CD4-positive, alpha-beta T cell (primary cell): ENCODE measurements at regions not wholly inside any gene's neighbourhood (a gene's known extent, or its start where the extent isn't known, plus 50 kb on each side); places are given as distances from the start of the nearest gene placed in this dataset.

Source experiments
- ATAC-seq: fragments of 200-7000 bp; cut with Tn5 transposase; one replicate; pipeline ENCODE4 v1.10.0; 2022; ENCODE audit warnings: mild to moderate bottlenecking; ENCODE audit not compliant: poor library complexity
- CTCF ChIA-PET: fragments of 350-600 bp; sonication (Branson Sonifier 250); formaldehyde crosslinking; loops from one replicate; lab custom pipeline; 2021; ENCODE audit warnings: antibody characterized with exemption, inconsistent platforms; lab: Charles Lee
- POLR2A ChIA-PET: fragments of 350-600 bp; sonication (Branson Sonifier 250); formaldehyde crosslinking; loops from one replicate; lab custom pipeline; 2021; ENCODE audit warnings: antibody characterized with exemption, inconsistent platforms; lab: Charles Lee
- DNase-seq, 14 experiments: peaks; one replicate each; pipeline ENCODE4 v3.0.0-alpha.2; 2013 to 2020; ENCODE audit warnings: mixed read lengths in 2 of 14
- H3K27ac ChIP-seq, 2 donors: one replicate each; pipeline versions ENCODE4 v1.5.1 to v1.7.0; 2013; ENCODE audit warnings: low read length in 2 of 2, low read depth in 1 of 2, mild to moderate bottlenecking in 1 of 2
- H3K27me3 ChIP-seq, 2 experiments: 1 replicate in 1 of 2; 2 replicates in 1 of 2; pipeline versions ENCODE4 v1.6.1 to v1.7.0; 2013; ENCODE audit warnings: low read length in 2 of 2, control low read depth in 1 of 2, mild to moderate bottlenecking in 1 of 2, moderate library complexity in 1 of 2; ENCODE audit not compliant: insufficient read depth in 2 of 2, control insufficient read depth in 1 of 2
- H3K36me3 ChIP-seq: one replicate; pipeline ENCODE4 v1.6.1; 2013; ENCODE audit warnings: low read length, control low read depth; ENCODE audit not compliant: insufficient read depth
- H3K4me1 ChIP-seq: one replicate; pipeline ENCODE4 v1.6.1; 2013; ENCODE audit warnings: low read length, control low read depth; ENCODE audit not compliant: insufficient read depth
- H3K4me3 ChIP-seq: one replicate; pipeline ENCODE4 v1.5.1; 2013; ENCODE audit warnings: mild to moderate bottlenecking, low read length, moderate library complexity
- H3K9me3 ChIP-seq, 2 experiments: 1 replicate in 1 of 2; 2 replicates in 1 of 2; pipeline versions ENCODE4 v1.6.1 to v1.7.0; 2013; ENCODE audit warnings: low read length in 2 of 2, mild to moderate bottlenecking in 2 of 2, control low read depth in 1 of 2, moderate library complexity in 1 of 2; ENCODE audit not compliant: control insufficient read depth in 1 of 2, insufficient read depth in 1 of 2
- H3K27ac Mint-ChIP-seq: one replicate; pipeline ENCODE4 v1.8.0; 2020; ENCODE audit warnings: mixed read lengths
- H3K27me3 Mint-ChIP-seq: one replicate; pipeline ENCODE4 v1.8.0; 2021; ENCODE audit warnings: mixed read lengths
- H3K36me3 Mint-ChIP-seq: one replicate; pipeline ENCODE4 v1.8.0; 2021; ENCODE audit warnings: low read depth, mixed read lengths
- H3K4me1 Mint-ChIP-seq: one replicate; pipeline ENCODE4 v1.8.0; 2021; ENCODE audit warnings: low read depth, mixed read lengths
- H3K4me3 Mint-ChIP-seq: one replicate; pipeline ENCODE4 v1.8.0; 2020; ENCODE audit warnings: mild to moderate bottlenecking, mixed read lengths
- H3K9me3 Mint-ChIP-seq: one replicate; pipeline ENCODE4 v1.8.0; 2020; ENCODE audit warnings: mixed read lengths
- intact Hi-C, 2 experiments: fragments of 100-400 bp; cut with DNase I in 1 of 2; cut with micrococcal nuclease in 1 of 2; formaldehyde crosslinking; loops; one replicate each; pipeline versions ENCODE4 v1.15.1 to v1.9.0; 2023 to 2025; cut with DNase I, micrococcal nuclease
- TF ChIP-seq, protein P1 (sequence below): fragments of 200-600 bp; IDR thresholded peaks from one replicate; pipeline ENCODE4 v1.8.0; 2022; ENCODE audit warnings: antibody characterized with exemption, mild to moderate bottlenecking

DNA sequence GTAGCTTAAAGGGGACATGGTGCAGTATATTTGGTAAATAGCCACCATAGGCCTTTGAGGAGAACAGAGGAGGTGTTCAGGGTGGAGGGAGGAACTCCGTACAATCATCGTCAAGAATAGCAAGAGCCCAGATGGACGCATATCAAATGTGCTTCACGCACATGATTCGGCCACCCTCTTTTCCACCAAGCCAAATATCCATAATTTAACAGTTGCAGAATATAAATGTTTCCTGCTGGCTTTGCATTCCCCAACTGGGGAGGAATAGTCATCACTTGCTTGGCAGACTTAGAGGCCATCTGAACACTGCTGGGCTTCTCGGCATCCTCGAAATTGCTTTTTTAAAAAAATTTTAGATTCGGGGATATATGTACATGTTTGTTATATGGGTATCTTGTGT, 111.9 kb upstream of the ERCC4 start:
- no peaks in the 10 kb centered on the region for H3K36me3 ChIP-seq
- Mint-ChIP-seq H3K4me3 (no peak overlapping the region), H3K27ac (no peak overlapping the region), H3K4me1 (no peaks in the 10 kb centered on the region), H3K9me3 (no peaks in the 10 kb centered on the region), H3K27me3 (peaks cover 26% of the 10 kb centered on the region), H3K36me3 (no peaks in the 10 kb centered on the region)
- POLR2A ChIA-PET, result no interaction called here
- no peaks in the 10 kb centered on the region for H3K4me1 ChIP-seq
- TF ChIP-seq, protein P1, sequence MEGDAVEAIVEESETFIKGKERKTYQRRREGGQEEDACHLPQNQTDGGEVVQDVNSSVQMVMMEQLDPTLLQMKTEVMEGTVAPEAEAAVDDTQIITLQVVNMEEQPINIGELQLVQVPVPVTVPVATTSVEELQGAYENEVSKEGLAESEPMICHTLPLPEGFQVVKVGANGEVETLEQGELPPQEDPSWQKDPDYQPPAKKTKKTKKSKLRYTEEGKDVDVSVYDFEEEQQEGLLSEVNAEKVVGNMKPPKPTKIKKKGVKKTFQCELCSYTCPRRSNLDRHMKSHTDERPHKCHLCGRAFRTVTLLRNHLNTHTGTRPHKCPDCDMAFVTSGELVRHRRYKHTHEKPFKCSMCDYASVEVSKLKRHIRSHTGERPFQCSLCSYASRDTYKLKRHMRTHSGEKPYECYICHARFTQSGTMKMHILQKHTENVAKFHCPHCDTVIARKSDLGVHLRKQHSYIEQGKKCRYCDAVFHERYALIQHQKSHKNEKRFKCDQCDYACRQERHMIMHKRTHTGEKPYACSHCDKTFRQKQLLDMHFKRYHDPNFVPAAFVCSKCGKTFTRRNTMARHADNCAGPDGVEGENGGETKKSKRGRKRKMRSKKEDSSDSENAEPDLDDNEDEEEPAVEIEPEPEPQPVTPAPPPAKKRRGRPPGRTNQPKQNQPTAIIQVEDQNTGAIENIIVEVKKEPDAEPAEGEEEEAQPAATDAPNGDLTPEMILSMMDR, result no peak
- ATAC-seq (no peak), DNase-seq (no peak)
- peaks cover 4 to 6% of the 10 kb centered on the region in 2 experiments for H3K27me3 ChIP-seq
- intact Hi-C loops, result no loop called here
- no peak overlapping the region for H3K27ac ChIP-seq
- H3K4me3 ChIP-seq, result no peak overlapping the region
- H3K9me3 ChIP-seq, result peaks cover 0 to 5% of the 10 kb centered on the region in 2 experiments
- CTCF ChIA-PET, result no interaction called here

DNA sequence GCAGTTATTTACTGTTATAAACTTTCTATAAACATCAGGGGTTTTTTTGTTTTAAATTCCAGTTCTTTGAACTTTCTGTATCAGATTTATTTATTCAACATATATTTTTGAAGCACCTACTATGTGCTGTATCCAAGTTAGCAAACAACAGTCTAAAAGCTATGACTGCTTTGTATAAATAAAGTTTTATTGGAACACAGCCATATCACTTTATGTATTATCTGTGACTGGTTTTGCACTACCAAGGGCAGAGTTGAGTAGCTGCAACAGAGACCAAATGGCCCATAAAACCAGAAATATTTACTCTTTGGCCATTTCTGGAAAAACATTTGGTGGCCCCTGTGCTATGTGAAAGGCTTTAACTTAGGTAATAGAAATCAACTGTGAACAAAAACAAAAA, 110.2 kb upstream of the ERCC4 start:
- Histone ChIP-seq H3K4me1 (no peaks in the 10 kb centered on the region), H3K27me3 (peaks cover 4 to 6% of the 10 kb centered on the region in 2 experiments), H3K27ac (no peak overlapping the region), H3K36me3 (no peaks in the 10 kb centered on the region), H3K9me3 (peaks cover 0 to 2% of the 10 kb centered on the region in 2 experiments), H3K4me3 (no peak overlapping the region)
- DNase-seq (no peak), ATAC-seq (no peak)
- Mint-ChIP-seq H3K27me3 (peaks cover 33% of the 10 kb centered on the region), H3K9me3 (peaks cover 2% of the 10 kb centered on the region), H3K4me3 (no peak overlapping the region), H3K4me1 (no peaks in the 10 kb centered on the region), H3K36me3 (no peaks in the 10 kb centered on the region), H3K27ac (no peak overlapping the region)
- CTCF ChIA-PET, result no interaction called here
- TF ChIP-seq, protein P1, result no peak
- intact Hi-C loops, result no loop called here
- POLR2A ChIA-PET, result interaction anchor here (0.6 kb wide), 1 partner anchor 428 kb away, joined by 3 read pairs; no protein-coding TSS in a partner anchor

DNA sequence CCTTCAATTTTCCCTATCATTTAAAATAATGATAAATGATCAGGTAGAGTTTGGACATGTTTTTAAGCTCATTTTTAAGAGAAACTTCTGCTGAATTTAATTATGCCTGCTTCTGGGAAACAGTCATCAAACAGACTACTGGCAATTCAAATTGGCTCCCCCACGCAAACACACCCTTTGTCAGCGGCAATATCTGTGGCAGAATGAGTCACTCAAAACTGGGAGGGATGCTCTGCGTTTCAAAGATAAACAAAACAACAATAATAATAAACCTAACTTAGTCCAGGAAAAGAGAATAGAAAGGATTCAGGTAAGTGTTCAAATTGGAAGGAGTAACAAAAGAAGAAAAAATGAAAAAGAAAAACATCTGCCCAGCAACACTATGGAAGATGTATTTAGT, 108.1 kb upstream of the ERCC4 start:
- Mint-ChIP-seq H3K9me3 (peaks cover 2% of the 10 kb centered on the region), H3K36me3 (no peaks in the 10 kb centered on the region), H3K4me1 (no peaks in the 10 kb centered on the region), H3K27me3 (peaks cover 31% of the 10 kb centered on the region), H3K4me3 (no peak overlapping the region), H3K27ac (no peak overlapping the region)
- H3K36me3 ChIP-seq, result no peaks in the 10 kb centered on the region
- ChIA-PET POLR2A (no interaction called here), CTCF (no interaction called here)
- peaks cover 4 to 6% of the 10 kb centered on the region in 2 experiments for H3K27me3 ChIP-seq
- DNase-seq (no peak), ATAC-seq (no peak)
- no peak overlapping the region for H3K4me3 ChIP-seq
- intact Hi-C loops, result no loop called here
- H3K9me3 ChIP-seq, result no peaks in the 10 kb centered on the region
- H3K27ac ChIP-seq, result no peak overlapping the region
- TF ChIP-seq, protein P1, result no peak
- H3K4me1 ChIP-seq, result no peaks in the 10 kb centered on the region
